GM10266 (cell line): ENCODE measurements at regions not wholly inside any gene's neighbourhood (a gene's known extent, or its start where the extent isn't known, plus 50 kb on each side); places are given as distances from the start of the nearest gene placed in this dataset.
A peak's percentile ranks its signal among the peaks of the same experiment; 100 is the strongest.
"Not testable (repeated sequence)": the region's sequence is repeated elsewhere in the genome, so short reads cannot be mapped to it uniquely, and the experiment has no call there.

Experiments used
- DNase-seq: peaks from one replicate; pipeline ENCODE4 v3.0.0; 2012; ENCODE audit errors: extremely low spot score
- TF ChIP-seq, protein P1 (sequence below): IDR thresholded peaks from 2 replicates; pipeline ENCODE4 v1.5.1; 2012; ENCODE audit warnings: mild to moderate bottlenecking, low read depth; ENCODE audit not compliant: control insufficient read depth, insufficient read depth; ENCODE audit errors: missing control alignments

DNA sequence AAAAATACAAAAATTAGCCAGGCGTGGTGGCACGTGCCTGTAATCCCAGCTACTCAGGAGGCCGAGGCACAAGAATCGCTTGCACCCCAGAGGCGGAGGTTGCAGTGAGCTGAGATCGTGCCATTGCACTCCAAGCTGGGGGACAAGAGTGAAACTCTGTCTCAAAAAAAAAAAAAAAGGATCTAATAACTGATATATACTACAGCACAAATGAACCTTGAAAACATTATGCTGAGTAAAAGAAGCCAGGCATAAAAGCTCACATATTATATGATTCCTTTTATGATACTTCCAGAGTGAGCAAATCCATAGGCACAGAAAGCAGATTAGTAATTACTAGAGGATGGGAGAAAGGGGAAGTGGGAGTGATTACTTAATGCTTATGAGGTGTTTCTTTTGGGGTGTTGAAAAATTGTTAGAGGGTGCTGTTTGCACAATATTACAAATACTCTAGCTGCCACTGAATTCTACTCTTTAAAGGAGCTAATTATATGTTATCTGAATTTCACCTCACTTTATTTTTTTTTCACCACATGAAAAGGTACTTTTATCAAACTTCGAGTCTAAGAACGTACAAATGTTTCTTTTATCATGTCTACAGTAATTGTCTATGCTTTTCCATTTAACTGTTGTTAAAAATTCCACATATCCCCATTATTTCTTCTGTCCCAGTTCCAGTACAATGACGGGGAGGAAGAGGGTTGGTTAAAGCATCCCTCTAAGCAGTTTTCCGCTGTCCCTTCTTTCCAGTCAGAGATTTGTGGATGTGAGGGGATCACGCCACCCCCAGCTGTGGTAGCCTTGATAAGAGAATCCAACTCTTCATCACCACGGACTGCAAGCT is 77.7 kb upstream of the FAM174B start:
- peak; percentile 36 for DNase-seq
- TF ChIP-seq, protein P1, sequence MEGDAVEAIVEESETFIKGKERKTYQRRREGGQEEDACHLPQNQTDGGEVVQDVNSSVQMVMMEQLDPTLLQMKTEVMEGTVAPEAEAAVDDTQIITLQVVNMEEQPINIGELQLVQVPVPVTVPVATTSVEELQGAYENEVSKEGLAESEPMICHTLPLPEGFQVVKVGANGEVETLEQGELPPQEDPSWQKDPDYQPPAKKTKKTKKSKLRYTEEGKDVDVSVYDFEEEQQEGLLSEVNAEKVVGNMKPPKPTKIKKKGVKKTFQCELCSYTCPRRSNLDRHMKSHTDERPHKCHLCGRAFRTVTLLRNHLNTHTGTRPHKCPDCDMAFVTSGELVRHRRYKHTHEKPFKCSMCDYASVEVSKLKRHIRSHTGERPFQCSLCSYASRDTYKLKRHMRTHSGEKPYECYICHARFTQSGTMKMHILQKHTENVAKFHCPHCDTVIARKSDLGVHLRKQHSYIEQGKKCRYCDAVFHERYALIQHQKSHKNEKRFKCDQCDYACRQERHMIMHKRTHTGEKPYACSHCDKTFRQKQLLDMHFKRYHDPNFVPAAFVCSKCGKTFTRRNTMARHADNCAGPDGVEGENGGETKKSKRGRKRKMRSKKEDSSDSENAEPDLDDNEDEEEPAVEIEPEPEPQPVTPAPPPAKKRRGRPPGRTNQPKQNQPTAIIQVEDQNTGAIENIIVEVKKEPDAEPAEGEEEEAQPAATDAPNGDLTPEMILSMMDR: no peak

DNA sequence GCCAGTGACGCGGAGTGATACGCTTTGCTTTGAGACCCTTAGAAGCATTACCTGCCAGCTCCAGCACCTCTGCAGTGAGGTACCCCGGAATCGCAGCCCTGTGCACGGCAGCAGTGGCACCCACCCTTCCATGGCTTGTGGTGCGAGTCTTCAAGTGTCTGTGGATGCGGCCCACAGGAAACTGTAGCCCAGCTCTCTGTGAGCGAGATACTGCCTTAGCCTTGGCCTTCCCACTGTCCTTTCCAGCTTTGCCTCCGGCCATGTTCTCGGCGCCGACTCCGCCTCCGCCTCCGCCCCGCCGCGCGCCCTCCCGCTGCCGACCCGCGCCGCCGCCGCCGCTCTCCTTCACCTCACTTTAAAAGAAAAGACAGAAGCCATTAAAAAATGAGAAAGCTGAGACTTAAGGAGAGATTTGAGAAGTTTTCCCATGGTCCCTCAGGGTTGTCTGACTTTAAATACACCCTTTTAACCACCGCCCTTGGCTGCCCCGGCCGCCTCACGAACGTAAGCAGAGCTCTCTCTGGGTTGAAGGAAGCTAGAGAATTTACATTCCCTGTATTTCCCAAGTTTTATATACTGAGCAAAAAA is 78.5 kb upstream of the FAM174B start:
- TF ChIP-seq, protein P1: no peak
- no peak for DNase-seq

DNA sequence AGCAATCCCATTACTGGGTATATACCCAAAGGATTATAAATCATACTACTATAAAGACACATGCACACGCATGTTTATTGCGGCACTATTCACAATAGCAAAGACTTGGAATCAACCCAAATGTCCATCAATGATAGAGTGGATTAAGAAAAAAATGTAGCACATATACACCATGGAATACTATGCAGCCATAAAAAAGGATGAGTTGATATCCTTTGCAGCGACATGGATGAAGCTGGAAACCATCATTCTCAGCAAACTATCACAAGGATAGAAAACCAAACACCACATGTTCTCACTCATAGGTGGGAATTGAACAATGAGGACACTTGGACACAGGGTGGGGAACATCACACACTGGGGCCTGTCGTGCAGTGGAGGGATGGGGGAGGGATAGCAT is 83.7 kb upstream of the FAM174B start:
- DNase-seq: not testable (repeated sequence)

DNA sequence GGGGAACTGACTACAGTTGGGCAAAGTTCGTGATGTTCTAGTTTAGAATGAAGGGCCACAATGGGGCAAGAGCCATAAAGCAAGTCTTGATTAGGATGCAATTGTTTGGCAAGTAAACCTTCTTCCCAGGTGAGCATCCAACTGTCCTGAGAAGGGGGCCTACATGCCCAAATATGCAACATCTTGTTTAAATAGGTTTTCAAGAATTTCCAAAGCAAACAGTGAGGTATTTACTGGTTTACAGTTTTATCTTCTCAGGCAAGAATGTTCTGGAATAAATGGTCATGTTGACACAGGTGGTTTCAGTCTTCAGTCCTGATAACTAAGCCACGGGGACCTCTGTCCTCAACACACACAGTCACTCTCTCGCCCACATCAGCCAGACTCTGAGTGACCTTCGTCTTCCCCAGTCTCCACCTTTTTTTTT is 90.3 kb upstream of the FAM174B start:
- TF ChIP-seq, protein P1: no peak
- no peak for DNase-seq

DNA sequence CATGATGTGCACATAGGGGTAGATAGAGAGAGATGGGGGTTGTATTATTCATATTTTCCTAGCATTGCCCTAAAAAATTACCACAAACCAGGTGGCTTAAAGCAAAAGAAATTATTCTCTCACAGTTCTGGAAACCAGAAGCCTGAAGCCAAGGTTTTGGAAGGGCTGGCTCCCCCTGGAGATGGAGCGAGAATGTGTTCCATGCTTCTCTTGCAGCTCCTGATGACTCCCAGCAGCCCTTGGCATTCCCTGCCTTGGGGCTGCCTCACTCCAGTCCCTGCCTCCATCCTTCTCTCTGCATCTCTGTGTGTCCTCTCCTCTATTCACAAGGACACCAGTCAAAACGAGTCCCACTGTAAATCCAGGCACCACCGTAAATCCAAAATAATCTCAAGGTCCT is 91.5 kb upstream of the FAM174B start:
- no peak for DNase-seq
- TF ChIP-seq, protein P1: no peak

DNA sequence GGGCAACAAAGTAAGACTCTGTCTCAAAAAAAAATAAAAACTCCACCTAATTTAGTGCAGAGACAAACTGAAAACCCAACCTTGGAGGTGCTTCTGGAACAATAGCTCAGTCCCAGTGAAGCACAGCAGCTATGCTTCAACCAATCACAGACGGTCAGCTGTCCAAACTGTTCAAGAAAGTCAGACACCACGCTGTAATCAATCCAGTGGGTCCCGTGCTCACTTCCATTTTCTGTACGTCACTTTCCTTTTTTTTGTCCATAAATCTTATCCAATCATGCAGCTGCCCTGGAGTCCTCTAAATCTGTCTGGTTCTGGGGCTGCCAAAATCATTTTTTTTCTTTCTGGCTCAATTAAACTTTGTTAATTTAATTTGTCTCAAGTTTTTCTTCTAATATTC is 93.6 kb upstream of the FAM174B start:
- no peak for DNase-seq
- TF ChIP-seq, protein P1: no peak

DNA sequence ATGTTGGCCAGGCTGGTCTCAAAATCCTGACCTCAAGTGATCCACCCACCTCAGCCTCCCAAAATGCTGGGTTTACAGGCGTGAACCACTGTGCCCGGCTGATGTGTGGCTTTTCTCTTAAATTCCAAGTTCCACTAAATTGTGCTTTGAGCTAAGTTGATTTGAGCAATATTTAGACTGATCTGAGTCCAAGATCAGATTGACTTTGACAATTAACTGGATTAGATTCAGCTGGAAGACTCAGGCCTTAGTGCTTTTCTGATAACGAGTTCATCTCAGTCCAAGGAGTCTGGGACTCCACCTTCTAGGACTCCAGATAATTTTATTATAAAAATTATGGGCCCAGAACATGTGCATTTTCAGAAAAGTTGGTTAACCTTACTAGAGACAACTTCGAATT is 94.4 kb upstream of the FAM174B start:
- no peak for DNase-seq
- TF ChIP-seq, protein P1: no peak
